Astrocyte of the cerebellum (primary cell): ENCODE measurements at regions not wholly inside any gene's neighbourhood (a gene's known extent, or its start where the extent isn't known, plus 50 kb on each side); places are given as distances from the start of the nearest gene placed in this dataset.
"Not testable (repeated sequence)": the region's sequence is repeated elsewhere in the genome, so short reads cannot be mapped to it uniquely, and the experiment has no call there.

ENCODE experiments used
- DNase-seq: peaks from one replicate; pipeline ENCODE4 v3.0.0-alpha.2; 2011; ENCODE audit warnings: low read depth
- H3K4me3 ChIP-seq: 2 replicates; pipeline ENCODE4 v1.5.1; 2011; ENCODE audit warnings: mild to moderate bottlenecking, low read depth, low read length, moderate library complexity
- in situ Hi-C: cut with HindIII; loops from 2 replicates; pipeline ENCODE4 v1.10.0; 2017; ENCODE audit warnings: low sequenced_read_pairs
- TF ChIP-seq, protein P1 (sequence below): IDR thresholded peaks from 2 replicates; pipeline ENCODE4 v1.5.1; 2012; ENCODE audit warnings: low read length, low read depth, moderate library complexity, mild to moderate bottlenecking; ENCODE audit errors: missing control alignments

DNA sequence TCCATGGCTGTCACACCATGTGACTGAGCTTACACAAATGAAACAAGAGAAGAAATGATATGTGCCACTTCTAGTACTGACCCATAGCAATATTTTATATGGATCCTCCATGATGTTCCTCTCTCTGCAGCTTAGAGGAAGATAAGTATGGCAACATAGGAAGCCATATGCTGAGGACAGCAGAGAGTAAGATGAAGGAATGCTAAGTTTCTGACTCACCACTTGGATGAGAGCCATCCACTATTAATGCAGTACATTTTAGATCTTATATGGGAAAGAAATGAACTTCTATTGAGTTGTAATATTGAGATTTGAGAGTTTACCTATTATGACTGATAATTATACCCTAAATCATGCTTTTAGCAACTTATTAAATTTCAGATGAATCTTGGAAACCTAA is 386.9 kb upstream of the MAOA start:
- TF ChIP-seq, protein P1, sequence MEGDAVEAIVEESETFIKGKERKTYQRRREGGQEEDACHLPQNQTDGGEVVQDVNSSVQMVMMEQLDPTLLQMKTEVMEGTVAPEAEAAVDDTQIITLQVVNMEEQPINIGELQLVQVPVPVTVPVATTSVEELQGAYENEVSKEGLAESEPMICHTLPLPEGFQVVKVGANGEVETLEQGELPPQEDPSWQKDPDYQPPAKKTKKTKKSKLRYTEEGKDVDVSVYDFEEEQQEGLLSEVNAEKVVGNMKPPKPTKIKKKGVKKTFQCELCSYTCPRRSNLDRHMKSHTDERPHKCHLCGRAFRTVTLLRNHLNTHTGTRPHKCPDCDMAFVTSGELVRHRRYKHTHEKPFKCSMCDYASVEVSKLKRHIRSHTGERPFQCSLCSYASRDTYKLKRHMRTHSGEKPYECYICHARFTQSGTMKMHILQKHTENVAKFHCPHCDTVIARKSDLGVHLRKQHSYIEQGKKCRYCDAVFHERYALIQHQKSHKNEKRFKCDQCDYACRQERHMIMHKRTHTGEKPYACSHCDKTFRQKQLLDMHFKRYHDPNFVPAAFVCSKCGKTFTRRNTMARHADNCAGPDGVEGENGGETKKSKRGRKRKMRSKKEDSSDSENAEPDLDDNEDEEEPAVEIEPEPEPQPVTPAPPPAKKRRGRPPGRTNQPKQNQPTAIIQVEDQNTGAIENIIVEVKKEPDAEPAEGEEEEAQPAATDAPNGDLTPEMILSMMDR = no peak
- in situ Hi-C loops = no loop called here
- no peak for DNase-seq
- no peak overlapping the region for H3K4me3 ChIP-seq

DNA sequence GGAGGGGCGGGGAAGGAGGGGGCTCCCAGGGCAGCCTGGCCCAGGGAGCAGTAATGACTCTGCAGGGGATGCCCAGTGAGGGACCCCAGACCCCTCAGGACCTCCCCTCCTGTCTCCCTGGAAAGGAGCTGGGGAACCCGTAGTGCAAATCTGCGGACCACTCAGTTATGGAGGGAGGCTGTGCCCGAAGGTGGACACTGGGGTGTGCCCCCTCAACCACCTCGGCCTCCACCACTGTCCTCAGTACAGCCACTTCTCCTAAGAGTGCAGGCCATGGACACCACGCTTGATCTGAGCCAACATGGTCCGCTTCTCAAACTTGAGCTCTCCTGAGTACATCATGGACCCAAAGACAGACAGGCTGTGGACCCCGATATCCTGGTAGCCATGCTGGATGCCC is 378.2 kb upstream of the MAOA start:
- DNase-seq = no peak
- TF ChIP-seq, protein P1 = no peak
- no peak overlapping the region for H3K4me3 ChIP-seq
- in situ Hi-C loops = no loop called here

DNA sequence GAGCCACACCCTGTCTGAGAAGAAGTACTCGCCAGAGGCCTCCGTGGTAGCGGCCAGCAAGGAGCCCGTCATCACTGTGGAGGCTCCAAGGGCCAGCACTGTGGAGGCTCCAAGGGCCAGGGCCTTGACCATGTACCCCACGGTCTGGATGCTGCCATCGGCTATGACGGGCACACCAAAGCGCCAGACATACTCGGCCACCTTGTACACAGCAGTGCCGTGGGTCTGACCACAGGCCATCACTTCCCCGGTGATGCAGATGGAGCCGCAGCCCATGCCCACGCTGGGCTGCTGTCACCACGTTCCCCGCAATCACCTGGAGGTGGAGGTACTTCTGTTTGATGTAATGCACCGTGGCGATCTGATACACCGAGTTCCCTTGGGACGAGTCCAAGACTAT is 377.7 kb upstream of the MAOA start:
- no peak overlapping the region for H3K4me3 ChIP-seq
- in situ Hi-C loops = no loop called here
- no peak for DNase-seq
- TF ChIP-seq, protein P1 = no peak

DNA sequence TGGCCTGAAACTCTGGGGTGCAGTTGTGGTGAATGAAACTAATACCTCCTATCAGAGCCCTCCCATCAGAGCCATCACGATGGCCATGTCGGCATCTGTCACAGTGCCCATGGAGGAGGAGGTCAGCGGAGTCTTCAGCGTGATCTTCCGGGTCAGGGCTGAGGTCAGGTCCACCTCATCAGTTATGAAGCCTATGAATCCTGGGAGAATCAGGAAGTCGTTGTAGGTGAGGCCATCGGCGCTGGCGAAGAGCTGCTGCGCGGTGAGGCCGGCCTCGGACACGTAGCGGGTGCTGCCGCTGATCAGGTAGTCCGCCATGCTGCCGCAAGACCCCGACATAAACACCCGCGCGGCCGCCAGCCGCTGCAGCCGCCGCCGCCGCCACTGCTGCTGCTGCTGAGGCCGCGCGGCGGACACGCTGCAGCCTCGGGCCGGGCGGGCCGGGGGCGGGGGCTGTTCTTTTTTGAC is 376.7 kb upstream of the MAOA start:
- in situ Hi-C loops = no loop called here
- H3K4me3 ChIP-seq = no peak overlapping the region
- TF ChIP-seq, protein P1 = no peak
- DNase-seq = no peak

DNA sequence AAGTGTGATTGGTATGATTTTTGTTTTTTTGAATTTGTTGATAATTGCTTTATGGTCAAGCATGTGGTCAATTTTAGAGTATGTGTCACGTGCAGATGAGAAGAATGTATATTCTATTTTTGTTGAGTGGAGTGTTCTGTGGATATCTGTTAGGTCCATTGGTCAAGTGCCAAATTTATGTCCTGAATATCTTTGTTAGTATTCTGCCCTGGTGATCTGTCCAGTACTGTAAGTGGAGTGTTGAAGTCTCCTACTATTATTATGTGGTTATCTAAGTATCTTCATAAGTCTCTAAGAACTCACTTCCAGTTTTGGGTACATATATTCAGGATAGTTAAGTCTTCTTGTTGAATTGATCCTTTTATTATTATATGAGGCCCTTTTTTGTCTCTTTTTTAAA is 372.9 kb upstream of the MAOA start:
- no peak for DNase-seq
- TF ChIP-seq, protein P1 = no peak
- in situ Hi-C loops = no loop called here
- no peak overlapping the region for H3K4me3 ChIP-seq

DNA sequence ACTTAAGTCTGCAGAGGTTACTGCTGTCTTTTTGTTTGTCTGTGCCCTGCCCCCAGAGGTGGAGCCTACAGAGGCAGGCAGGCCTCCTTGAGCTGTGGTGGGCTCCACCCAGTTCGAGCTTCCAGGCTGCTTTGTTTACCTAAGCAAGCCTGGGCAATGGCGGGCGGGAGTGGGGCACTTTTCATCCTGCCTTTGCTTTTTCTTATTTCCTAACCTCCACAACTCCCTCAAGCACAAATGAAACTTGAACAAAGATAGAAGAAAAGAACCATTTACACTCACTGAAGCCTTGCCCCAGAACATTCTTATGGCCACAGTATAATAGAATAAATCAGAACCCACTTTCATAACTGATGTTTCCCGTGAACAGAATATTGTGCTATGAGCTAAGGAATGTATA is 344.5 kb upstream of the MAOA start:
- H3K4me3 ChIP-seq, in situ Hi-C loops, DNase-seq: not testable (repeated sequence)

DNA sequence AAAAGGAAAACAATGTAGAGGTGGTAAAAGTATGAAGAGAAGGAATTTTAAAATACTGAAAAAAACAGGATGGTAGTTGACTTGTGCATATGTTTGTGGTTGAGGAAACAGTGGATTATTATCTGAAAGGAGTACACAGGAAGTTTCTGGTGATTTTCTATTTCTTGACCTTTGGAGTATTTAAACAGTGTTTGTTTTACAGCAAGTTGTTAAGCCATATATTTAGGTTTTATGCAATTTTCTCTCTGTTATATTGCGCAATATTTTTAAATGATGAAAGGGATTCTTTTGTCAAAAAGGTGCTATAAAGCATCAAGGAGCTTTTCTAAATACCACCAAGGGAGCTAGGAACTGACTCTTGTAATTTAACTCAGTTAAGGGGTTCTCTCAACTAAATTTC is 343.1 kb upstream of the MAOA start:
- in situ Hi-C loops = no loop called here
- no peak overlapping the region for H3K4me3 ChIP-seq
- no peak for DNase-seq
- TF ChIP-seq, protein P1 = no peak
